SK-N-MC (cell line): ENCODE measurements at regions not wholly inside any gene's neighbourhood (a gene's known extent, or its start where the extent isn't known, plus 50 kb on each side); places are given as distances from the start of the nearest gene placed in this dataset.

ENCODE experiments used
- EZH2 ChIP-seq: fragments of 200-600 bp; sonication (generic); IDR thresholded peaks from one replicate; pipeline ENCODE4 v1.6.1; 2017; ENCODE audit warnings: antibody characterized with exemption
- FOXP2 ChIP-seq: optimal IDR thresholded peaks from 2 replicates; pipeline ENCODE3; 2011; ENCODE audit warnings: mild to moderate bottlenecking, moderate library complexity; ENCODE audit not compliant: insufficient read depth; ENCODE audit errors: extremely low read length, control extremely low read depth
- POLR2AphosphoS5 ChIP-seq: IDR thresholded peaks from 2 replicates; pipeline ENCODE4 v1.6.1; 2012; ENCODE audit warnings: mild to moderate bottlenecking, low read depth, low read length, borderline replicate concordance

DNA sequence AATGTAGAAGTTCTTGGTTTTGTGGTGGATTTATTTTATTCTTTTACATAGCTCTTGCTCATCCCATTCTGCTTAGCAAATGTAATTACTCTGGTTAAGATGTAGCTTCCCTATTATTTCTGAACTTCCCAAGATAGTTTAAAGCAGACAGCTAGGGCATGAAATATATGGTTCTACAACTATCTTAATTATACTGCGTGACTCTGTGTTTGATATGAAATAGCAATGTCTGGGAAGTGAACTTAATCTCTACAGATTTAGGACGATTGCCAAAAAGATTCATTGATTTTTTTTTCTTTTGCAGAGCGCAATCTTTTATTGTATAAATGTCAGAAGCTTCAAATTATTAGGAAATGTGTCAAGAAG, 529.3 kb upstream of the ZNF608 start:
- TF ChIP-seq POLR2AphosphoS5 (no peak), EZH2 (no peak), FOXP2 (no peak)
